SK-N-MC (cell line): ENCODE measurements at regions not wholly inside any gene's neighbourhood (a gene's known extent, or its start where the extent isn't known, plus 50 kb on each side); places are given as distances from the start of the nearest gene placed in this dataset.

Source experiments
- EZH2 ChIP-seq: fragments of 200-600 bp; sonication (generic); IDR thresholded peaks from one replicate; pipeline ENCODE4 v1.6.1; 2017; ENCODE audit warnings: antibody characterized with exemption
- POLR2AphosphoS5 ChIP-seq: IDR thresholded peaks from 2 replicates; pipeline ENCODE4 v1.6.1; 2012; ENCODE audit warnings: mild to moderate bottlenecking, low read depth, low read length, borderline replicate concordance

GRCh38 chr9:31040564-31040963 lies 1343.9 kb upstream of the ACO1 start:
- TF ChIP-seq POLR2AphosphoS5: no peak
- no peak for TF ChIP-seq EZH2
